T-helper 2 cell (primary cell): ENCODE measurements at regions not wholly inside any gene's neighbourhood (a gene's known extent, or its start where the extent isn't known, plus 50 kb on each side); places are given as distances from the start of the nearest gene placed in this dataset.
"Not testable (repeated sequence)": the region's sequence is repeated elsewhere in the genome, so short reads cannot be mapped to it uniquely, and the experiment has no call there.

Source experiments
- DNase-seq, 5 experiments: peaks; one replicate each; pipeline versions ENCODE4 v3.0.0 to v3.0.0-alpha.2; 2012 to 2022

DNA sequence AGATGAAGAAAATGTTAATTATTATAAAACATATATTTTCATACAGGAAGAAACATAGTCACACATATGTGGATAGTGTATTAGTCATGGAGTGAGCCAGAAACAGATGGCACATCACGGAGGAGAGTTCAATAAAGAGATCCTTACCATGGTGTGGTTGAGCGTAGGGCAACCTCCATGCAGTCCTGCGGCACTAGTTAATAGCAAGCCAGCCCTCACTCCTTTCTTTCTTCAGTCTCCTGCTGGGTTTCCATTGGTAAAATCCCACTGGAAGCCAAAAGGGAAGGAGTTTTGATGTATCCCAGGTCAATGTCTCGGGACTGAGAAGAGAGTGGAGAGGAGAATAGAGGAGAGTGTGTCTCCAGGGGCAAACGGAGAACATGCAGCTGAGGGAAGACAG, 328.1 kb downstream of the NR4A2 start:
- no peak for DNase-seq

DNA sequence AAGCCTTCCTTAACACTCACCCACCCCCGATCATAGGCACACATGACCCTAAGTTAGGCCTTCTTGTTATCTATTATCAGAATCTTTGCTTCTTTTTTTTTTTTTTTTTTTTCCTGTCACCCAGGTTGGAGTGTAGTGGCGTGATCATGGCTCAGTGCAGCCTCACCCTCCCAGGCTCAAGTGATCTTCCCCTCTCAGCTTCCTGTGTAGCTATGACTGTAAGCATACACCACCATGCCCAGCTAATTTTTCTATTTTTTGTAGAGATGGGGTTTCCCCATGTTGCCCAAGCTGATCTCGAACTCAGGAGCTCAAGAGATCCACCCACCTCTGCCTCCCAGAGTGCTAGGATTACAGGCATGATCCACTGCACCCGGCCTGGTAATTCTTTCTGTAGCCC, 328.7 kb downstream of the NR4A2 start:
- DNase-seq: peak in 1 of 5 experiments; percentile 2

DNA sequence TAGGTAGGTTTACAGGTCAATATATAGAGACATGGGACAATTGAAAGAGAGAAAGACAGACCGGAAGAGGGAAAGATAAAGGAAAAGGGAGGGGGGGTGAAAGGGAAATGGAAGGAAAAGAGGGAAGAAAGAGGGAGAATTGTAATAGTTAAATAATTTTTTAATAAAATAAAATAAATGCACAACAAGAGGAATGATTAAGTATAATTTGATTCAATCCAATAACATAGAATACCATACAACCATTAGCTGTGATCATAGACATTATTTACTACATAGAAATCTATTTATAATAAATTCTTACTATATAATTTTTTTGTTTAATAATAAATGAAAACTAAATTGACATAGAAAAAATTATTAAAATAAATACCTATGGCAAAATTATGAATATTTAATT, 330.7 kb downstream of the NR4A2 start:
- DNase-seq: no peak

DNA sequence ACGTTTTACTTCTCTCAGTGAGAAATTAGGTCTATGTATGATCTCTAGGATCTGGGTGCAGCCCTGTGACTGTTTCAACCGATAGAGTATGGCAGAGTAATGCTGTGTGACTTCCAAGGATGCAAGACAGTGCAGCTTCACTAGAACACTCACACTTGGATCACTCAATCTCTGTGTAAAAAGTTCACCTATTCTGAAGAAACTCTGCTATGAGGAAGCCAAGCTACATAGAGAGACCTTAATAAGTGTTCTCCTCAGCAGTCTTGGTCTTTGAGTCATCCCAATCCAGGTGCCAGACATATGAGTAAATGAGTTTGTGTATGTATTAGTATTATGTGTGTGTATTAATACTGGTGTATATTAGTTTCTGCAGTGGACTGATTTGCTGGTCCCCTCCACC, 335.0 kb downstream of the NR4A2 start:
- DNase-seq: no peak

DNA sequence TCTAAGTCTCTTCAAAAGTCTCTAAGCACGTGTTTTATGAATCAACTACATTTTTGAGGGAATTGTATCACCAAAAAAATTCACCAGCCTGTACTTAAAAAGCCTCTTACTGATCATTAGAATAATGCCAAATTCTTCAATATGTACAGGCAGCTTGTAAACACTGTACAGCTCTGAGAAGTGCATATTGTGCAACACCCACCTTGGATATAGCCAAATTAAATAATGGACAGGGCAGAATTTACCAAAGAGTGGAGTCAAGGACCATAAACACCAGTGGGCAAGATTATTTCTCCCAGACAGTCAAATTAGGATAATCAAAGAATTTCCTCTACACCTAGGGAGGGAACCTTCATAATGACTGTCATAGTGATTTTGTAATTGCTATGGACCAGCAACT, 338.2 kb downstream of the NR4A2 start:
- DNase-seq: no peak

DNA sequence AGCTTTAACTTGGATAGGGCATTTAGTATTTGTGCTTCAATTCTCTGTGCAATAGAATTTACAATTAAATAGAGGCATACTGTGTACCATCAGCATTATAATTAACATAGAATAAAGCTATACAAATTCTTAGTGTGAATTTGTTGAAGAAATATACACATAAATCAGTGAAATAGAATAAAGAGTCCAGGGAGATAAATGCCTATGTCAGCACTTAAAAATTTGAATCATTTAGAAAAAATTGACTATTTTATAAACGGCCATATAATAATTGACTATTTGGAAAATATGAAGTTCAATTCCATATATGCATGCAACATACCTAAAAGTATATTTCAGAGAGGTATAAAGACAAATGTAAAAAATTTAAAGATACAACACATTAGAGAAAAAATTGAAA, 348.7 kb downstream of the NR4A2 start:
- DNase-seq: no peak

DNA sequence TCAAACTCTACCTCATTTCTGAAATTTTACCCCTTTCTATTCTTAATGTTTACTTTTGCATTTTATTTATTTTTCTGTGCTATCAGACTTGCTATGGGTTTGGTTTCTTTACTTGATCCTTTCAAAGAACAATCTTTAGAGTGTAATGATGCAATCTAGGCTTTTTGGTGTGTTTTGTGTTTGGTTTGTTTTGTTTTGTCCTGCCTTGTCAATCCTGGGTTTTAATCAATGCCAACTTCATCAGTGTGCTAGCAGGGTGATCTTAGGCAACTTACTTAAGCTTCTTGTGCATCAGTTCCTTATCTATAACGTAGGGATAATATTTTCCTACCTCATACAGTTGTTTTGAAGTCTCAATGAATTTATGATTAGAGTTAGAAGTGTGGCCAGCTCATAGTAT, 350.4 kb downstream of the NR4A2 start:
- DNase-seq: no peak

DNA sequence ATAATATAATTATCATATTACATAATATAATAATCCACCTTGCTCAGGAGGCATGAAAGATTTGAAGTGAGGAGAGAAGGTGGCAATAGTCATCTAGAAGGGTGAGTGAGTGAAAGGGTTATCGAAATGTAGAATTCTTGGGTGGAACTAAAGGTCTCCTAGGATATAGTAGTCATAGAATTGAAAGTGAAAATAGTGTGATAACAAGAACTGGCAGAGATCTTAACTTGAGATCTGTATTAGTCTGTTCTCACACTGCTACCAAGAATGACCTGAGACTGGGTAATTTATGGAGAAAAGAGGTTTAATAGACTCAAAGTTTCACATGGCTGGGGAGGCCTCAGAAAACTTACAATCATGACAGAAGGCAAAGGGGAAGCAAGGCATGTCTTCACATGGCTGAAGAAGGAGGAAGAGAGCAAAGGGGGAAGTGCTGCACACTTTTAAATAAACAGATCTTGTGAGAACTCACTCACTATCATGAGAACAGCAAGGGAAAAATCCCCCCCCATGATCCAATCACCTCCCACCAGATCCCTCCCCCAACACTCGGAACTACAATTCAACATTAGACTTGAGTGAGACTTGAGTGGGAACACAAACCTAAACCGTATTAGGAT, 351.5 kb downstream of the NR4A2 start:
- DNase-seq: no peak

DNA sequence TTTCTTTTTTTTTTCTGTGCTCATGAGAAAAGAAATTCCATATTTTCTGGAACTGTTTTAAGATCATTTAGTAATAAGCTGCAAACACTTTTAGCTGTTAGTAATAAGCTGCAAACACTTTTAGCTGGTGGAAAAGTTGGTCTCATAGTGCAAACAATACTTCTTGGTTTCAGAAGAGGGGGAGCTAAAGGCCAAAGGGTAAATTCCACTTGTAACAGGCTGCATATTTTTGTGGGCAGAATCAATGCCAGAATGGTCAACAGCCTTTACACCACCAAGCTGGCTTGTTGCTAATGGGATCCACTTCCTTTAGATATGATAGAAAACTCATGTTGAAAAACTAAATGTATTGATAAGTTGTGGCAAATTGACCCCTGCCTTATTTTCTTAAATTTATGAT, 356.8 kb downstream of the NR4A2 start:
- no peak for DNase-seq

DNA sequence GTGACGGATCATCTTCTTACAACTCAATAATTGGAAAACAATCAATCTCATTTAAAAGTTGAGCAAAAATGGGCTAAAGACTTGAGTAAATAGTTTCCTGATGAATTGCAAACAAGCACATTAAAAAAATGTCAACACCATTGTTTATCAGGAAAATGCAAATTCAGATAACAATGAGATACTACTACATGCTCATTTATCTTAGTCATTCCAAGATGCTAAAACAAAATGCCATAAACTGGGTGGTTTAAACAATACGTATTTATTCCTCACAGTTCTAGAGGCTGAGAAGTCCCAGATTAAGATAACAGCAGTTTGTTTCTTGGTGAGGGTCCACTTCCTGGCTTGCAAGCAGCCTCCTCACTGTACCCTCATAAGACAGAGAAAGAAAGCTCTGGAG, 359.6 kb downstream of the NR4A2 start:
- no peak for DNase-seq

DNA sequence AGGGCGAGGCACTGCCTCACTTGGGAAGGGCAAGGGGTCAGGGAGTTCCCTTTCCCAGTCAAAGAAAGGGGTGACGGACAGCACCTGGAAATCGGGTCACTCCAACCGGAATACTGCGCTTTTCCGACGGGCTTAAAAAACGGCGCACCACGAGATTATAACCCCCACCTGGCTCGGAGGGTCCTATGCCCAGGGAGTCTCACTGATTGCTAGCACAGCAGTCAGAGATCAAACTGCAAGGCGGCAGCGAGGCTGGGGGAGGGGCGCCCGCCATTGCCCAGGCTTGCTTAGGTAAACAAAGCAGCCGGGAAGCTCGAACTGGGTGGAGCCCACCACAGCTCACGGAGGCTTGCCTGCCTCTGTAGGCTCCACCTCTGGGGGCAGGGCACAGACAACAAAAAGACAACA, 366.5 kb downstream of the NR4A2 start:
- not testable (repeated sequence) for DNase-seq

DNA sequence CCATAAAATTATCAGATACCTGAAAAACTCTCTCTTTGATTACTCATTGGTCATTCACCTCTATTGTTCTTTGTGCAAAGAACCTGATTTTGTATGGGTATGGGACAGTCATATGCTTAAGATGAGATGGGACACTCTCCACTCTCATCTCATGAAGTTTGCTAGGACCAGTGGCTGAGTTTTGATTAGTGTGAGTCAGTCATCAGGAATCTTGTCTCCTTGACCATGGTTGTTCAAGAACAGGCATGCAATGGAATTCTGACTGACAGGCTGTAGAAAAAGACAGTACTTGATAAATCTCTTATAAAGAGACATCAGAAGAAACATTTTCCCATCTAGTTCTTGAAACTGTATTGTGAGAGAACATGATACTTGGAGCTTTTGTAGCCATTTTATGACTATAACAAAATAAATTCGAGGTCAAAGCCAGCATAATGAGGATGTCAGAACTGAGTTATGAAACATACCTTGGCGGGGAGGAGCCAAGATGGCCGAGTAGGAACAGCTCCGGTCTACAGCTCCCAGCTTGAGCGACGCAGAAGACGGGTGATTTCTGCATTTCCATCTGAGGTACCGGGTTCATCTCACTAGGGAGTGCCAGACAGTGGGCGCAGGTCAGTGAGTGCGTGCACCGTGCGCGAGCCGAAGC, 367.0 kb downstream of the NR4A2 start:
- no peak for DNase-seq

DNA sequence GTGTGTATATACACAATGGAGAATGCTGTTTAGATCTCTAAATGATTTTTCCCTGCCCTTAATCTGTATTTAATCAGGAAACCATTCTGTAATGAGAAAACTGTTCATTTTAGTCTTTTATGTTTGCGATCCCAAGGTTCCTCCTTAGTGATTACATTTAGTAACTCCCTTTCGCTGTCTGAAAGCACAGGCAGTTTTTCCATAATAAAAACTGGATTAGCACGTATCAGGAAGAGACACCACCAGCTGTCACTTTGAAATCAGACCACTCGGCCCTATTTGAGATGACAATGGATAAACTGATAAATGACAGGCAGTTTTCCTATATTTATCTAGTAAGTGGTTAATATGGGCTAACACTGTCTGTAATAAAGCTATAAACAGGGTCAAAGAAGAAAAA, 370.9 kb downstream of the NR4A2 start:
- DNase-seq: no peak

DNA sequence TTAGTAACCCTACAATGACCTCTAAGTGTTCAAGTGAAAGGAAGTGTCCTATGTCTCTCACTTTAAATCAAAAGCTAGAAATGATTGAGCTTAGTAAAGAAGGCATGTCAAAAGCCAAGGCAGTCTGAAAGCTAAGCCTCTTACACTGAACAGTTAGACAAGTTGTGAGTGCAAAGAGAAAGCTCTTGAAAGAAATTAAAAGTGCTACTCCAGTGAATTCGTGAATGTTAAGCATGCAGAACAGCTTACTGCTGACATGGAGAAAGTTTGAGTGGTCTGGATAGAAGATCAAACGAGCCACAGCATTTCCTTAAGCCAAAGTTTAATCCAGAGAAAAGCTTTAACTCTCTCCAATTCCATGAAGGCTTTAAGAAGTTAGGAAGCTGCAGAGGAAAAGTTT, 373.7 kb downstream of the NR4A2 start:
- DNase-seq: no peak

DNA sequence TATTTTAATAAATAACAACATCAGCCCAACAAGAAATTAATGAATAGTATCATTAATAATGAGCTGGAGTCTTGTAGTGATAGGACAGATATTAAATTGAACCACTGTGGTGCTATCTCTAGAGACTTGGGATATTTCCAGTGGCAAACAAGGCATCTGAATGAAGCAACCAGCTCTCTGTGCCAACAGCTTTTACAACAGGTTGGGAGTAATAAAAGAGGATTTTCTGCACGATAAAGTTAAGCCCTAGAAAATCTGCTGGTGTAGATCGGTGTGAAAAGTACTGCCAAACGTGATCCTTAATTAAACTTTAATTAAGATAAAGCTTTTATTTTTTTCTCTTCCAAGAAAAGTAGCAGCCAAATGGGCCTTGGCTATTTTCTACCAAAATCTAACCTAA, 385.5 kb downstream of the NR4A2 start:
- no peak for DNase-seq

DNA sequence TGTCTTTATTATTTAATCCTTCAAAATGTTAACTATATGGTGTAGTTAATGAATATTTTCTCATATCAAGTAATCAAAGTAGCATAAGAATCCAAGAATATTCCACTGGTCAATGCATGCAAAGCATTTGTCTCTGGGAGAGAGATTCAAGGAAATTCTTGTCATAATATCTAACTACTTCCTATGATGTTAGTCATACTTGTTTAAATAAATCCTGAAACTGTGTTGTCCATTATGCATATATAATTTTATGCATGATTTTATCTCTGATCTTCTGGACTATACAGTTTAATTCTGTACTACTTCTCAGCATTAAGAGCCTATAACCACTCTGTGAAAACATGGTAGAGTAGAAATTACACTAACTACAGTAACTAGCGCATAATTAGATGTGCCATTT, 388.3 kb downstream of the NR4A2 start:
- DNase-seq: no peak

DNA sequence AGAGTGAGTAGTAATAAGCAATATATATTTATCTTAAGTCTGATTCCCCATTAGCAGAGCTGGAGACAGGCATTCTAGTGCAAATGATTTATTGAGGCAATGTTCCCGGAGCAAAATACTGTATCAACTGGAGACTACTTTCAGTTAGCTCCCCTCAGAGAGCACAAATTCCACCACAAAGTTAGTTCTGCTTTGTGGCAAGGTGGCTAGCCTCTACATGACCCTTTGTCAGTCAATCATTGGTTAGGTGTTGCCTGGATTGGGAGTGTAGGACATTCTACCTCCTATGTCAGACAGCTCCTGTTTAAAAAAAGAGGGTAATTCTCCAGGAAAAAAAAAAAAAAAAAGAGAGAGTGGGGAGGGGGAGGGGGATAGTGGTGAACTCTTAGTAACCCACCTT, 402.2 kb downstream of the NR4A2 start:
- no peak for DNase-seq

DNA sequence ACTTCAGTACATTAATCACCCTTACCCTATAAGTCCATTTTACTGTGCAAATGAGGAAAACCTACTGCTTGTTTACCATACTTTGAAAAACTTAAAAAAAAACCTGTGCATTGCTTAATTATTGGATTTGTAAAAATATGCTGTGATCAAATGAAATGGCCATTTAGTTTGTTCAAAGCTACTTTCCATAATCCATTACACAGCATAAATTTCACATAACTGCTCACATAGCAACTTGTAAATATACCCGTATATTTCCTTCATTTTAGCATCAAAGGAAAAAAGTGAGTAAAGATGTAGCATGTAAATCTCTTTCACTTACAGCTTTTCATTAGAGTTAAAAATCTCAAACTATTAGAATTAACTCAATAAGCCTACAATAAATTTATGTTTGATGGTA, 415.1 kb downstream of the NR4A2 start:
- DNase-seq: no peak

DNA sequence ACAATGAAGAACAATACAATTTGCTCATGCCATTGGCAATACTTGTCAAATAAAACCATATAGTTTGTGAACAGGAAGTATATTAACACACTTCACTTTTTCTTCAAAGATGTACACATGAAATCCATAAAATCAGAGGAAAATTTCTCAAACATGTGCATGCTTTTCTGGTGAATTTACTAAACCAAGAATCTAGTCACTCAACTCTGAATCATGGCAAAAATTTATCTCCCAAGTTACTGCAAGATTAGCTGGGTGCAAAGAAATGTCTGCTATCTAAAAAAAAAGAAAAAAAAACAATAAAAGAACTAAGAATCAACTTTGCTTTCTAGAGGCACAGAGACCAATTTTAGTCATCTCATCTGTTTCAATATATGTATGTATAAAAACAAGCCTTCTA, 419.2 kb downstream of the NR4A2 start:
- no peak for DNase-seq

DNA sequence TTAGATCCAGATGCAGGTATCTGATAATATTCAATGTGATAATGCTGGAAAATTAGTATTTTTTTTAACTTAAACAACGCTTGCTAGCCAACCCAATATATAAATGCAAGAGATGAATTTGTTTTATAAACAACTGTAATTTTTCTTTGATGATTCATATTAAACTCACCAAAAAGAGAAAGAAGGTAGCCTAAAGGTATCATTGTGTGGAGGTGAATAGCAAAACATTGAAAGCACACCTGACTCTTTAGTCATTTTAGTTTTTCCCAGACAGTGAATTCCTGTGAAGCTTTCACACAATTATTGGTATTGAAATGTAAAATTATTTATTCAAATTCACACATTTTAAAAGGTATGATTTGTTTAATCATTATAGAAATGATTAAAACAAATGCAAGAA, 424.0 kb downstream of the NR4A2 start:
- no peak for DNase-seq

DNA sequence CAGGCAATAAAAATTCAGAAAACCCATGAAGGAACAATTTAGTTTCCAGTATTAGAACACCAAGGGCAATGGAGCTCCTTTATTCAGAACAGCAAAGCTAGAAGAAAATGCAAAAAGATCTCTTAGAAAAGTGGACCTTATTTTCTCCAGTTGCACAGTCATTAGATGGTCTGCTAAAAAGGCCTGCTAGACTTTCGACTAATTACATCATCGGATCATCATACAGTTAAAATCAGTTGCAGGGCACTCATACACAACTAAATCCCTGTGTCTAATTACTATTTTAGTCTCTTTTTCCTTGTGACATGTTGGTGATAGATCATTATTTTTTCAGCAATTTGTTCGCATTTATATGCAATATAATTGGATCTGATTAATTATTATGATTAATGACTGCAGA, 425.3 kb downstream of the NR4A2 start:
- no peak for DNase-seq

DNA sequence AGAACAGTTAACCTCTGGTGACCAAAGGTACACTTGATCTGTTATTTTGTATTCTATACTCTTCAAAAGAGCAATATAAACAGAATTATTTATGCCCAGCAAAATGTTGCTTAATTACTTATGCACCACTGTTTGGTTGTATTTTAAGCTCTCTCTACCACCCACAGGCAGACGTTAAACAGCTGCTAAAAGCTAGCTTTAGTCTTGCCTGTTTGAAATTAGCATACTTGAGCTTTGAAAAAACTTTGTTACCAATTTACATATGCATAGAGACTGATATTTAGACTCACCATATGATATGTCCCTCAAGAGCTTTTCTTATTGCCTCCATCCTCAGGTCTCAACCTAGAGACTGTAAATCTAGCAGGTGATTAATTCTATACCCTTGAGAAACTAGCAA, 426.9 kb downstream of the NR4A2 start:
- DNase-seq: no peak

DNA sequence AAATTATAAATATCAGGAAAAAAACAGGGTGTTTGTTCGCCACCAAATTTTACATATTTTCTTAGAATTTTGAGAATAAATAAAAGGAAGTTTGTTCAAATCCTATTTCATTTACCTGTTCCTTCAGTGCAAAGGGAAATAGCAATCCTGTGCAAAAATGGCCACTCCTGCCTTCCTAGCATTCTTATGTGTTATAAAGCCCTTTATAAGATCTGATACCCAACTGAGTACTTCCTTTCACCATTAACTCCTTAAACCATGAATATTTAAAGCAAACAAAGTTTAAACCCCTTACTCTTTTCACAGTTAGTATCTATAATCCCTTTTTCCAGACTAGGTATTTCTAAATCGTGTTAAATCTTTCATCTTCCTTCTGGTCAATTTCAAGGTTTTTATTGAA, 427.8 kb downstream of the NR4A2 start:
- no peak for DNase-seq

DNA sequence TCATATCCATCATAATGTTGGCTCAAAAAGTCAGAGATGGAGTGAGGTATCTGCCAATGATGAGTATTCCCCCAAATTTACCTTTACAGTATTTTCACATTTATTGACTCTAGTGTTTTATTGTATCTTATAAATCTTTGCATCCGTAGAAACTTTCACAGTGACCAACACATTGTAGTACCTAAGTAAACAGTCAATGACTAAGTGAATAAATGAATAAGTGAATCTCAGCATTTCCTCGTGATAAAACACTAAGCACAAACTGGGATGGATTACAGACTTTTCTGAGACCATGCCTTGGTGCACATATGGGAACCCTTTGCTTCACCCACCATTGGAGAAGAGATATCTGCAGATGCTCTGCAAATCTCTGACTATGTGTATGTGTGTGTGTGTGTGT, 429.9 kb downstream of the NR4A2 start:
- DNase-seq: no peak

DNA sequence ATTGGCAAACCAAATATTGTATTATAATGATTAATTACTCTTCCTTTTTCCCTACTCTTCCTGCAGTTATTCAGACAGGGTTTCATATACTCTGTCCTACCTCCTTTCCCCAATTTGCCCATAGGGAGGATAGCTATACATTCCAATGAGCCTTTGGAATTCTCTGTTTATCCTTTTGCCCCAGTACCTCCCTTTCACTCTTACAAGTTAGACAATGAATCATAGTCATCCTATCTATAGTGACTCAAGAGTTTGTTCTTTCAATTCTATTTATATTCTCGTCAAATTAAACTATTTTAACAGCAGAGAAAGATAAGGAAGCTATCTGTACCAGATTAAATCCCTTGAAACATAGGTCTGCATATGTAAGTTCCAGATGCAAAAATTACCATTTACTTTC, 437.5 kb downstream of the NR4A2 start:
- DNase-seq: no peak
